ENCODE measurements at regions not wholly inside any gene's neighbourhood (a gene's known extent, or its start where the extent isn't known, plus 50 kb on each side); places are given as distances from the start of the nearest gene placed in this dataset.

- TF ChIP-seq CTCF (conservative IDR thresholded peaks at IDR 0.05; ENCODE audit: low read length) = no peak
- TF ChIP-seq EZH2phosphoT487 (IDR thresholded peaks at IDR 0.05; ENCODE audit: borderline replicate concordance, low read depth, low read length) = no peak
Observed at GRCh38 chr10:109327266-109327665, 596.0 kb downstream of the XPNPEP1 start.

Measured in OCI-LY7 (cell line).